HepG2 (cell line): ENCODE measurements at regions not wholly inside any gene's neighbourhood (a gene's known extent, or its start where the extent isn't known, plus 50 kb on each side); places are given as distances from the start of the nearest gene placed in this dataset.

ENCODE experiments used
- ATAC-seq: fragments of 200-7000 bp; cut with Tn5 transposase; 3 replicates; pipeline ENCODE4 v1.9.1; 2020; ENCODE audit warnings: mild to moderate bottlenecking, moderate library complexity
- BruUV-seq: library from RNA; stranded (reverse); fragments of 400-500 nt; replicated peaks from 2 replicates; lab custom pipeline; 2021; lab: Mats Ljungman, UMichigan
- CTCF ChIA-PET: fragments of 300-600 bp; formaldehyde crosslinking; extraction: SDS; loops from one replicate; lab custom pipeline; 2021; ENCODE audit warnings: low total read pairs, inconsistent platforms, low intra/inter-chr PET ratio; lab: Yijun Ruan, JAX
- POLR2A ChIA-PET: fragments of 350-600 bp; sonication (Branson Sonifier 250); formaldehyde crosslinking; loops from one replicate; lab custom pipeline; 2020; ENCODE audit warnings: antibody characterized with exemption, inconsistent platforms; lab: Yijun Ruan, JAX
- DNase-seq: peaks from one replicate; pipeline ENCODE4 v3.0.0-alpha.2; 2015; ENCODE audit warnings: low spot score
- FAIRE-seq: peaks from 3 replicates; lab custom pipeline; 2011; peaks lifted over from hg19 to GRCh38; lab: Jason Lieb, UNC
- H2AFZ ChIP-seq: one replicate; pipeline ENCODE4 v1.6.1; 2011; ENCODE audit warnings: low read length, inconsistent platforms
- H3K27ac ChIP-seq: fragments of 300-600 bp; 3 replicates; pipeline ENCODE4 v1.8.0; 2011; ENCODE audit warnings: mixed run types, mild to moderate bottlenecking, mixed read lengths, low read length, inconsistent platforms; ENCODE audit not compliant: insufficient read depth; ENCODE audit errors: extremely low read length
- H3K27me3 ChIP-seq, 2 experiments: fragments of 200-600 bp in 1 of 2; 2 replicates in 1 of 2; 3 replicates in 1 of 2; pipeline versions ENCODE4 v1.6.0 to v1.8.0; 2011; ENCODE audit warnings: low read length in 2 of 2, mild to moderate bottlenecking in 2 of 2, moderate library complexity in 2 of 2, inconsistent platforms in 1 of 2; ENCODE audit not compliant: insufficient read depth in 2 of 2, control insufficient read depth in 1 of 2
- H3K36me3 ChIP-seq, 2 experiments: fragments of 200-600 bp in 1 of 2; replicated peaks in 1 of 2; 2 replicates in 1 of 2; 3 replicates in 1 of 2; pipeline versions ENCODE4 v1.5.1 to v1.8.0; 2011; ENCODE audit warnings: low read length in 2 of 2, inconsistent platforms in 1 of 2; ENCODE audit not compliant: insufficient read depth in 2 of 2, control insufficient read depth in 1 of 2
- H3K4me1 ChIP-seq: 2 replicates; pipeline ENCODE4 v1.5.1; 2012; ENCODE audit warnings: low read length, inconsistent platforms; ENCODE audit not compliant: insufficient read depth
- H3K4me2 ChIP-seq: 2 replicates; pipeline ENCODE4 v1.6.0; 2011; ENCODE audit warnings: low read depth, low read length, inconsistent platforms
- H3K4me3 ChIP-seq, 3 experiments: fragments of 200-600 bp in 1 of 3; sonication (generic), shearing (Covaris generic) in 1 of 3; replicated peaks in 1 of 3; 2 replicates each; pipeline ENCODE4 v1.5.1; 2011 to 2016; ENCODE audit warnings: low read length in 3 of 3, inconsistent platforms in 2 of 3, low read depth in 2 of 3, mild to moderate bottlenecking in 2 of 3, control low read depth in 1 of 3, mixed read lengths in 1 of 3; ENCODE audit not compliant: insufficient read depth in 1 of 3
- H3K79me2 ChIP-seq: one replicate; pipeline ENCODE4 v1.6.1; 2011; ENCODE audit warnings: low read length, inconsistent platforms; ENCODE audit not compliant: insufficient read depth
- H3K9ac ChIP-seq: 2 replicates; pipeline ENCODE4 v1.6.0; 2011; ENCODE audit warnings: mild to moderate bottlenecking, low read depth, low read length, inconsistent platforms; ENCODE audit not compliant: insufficient read depth
- H3K9me3 ChIP-seq: 2 replicates; pipeline ENCODE4 v1.5.1; 2012; ENCODE audit warnings: mild to moderate bottlenecking, low read length
- H4K20me1 ChIP-seq: 2 replicates; pipeline ENCODE4 v1.6.0; 2011; ENCODE audit warnings: inconsistent platforms, mild to moderate bottlenecking, low read length, moderate library complexity; ENCODE audit not compliant: insufficient read depth
- CEBPB ChIP-seq: IDR thresholded peaks from 2 replicates; pipeline ENCODE4 v1.6.1; 2011; ENCODE audit warnings: low read depth, low read length, improper control_type of control experiment, borderline replicate concordance
- CSRNP1 ChIP-seq: sonication (generic); formaldehyde crosslinking; IDR thresholded peaks from 2 replicates; pipeline ENCODE4 v1.8.1; 2023; ENCODE audit warnings: mild to moderate bottlenecking, missing genetic modification reagents
- ISX ChIP-seq: sonication (generic); formaldehyde crosslinking; conservative IDR thresholded peaks from 2 replicates; pipeline ENCODE4 v1.5.0; 2020; ENCODE audit warnings: missing genetic modification reagents
- NFATC3 ChIP-seq: sonication (generic); formaldehyde crosslinking; IDR thresholded peaks from 2 replicates; pipeline ENCODE4 v1.5.1; 2020; ENCODE audit warnings: mild to moderate bottlenecking, missing genetic modification reagents
- NFE2L1 ChIP-seq: sonication (generic); formaldehyde crosslinking; IDR thresholded peaks from 2 replicates; pipeline ENCODE4 v1.4.0; 2020; ENCODE audit warnings: missing genetic modification reagents, mild to moderate bottlenecking, borderline replicate concordance
- NONO ChIP-seq, 2 experiments: fragments of 450-650 bp in 1 of 2; sonication (generic) in 1 of 2; formaldehyde crosslinking in 1 of 2; IDR thresholded peaks in 1 of 2; conservative IDR thresholded peaks in 1 of 2; 2 replicates each; pipeline versions ENCODE4 v1.6.1 to v1.8.0; 2017 to 2022; ENCODE audit warnings: mild to moderate bottlenecking in 1 of 2, missing genetic modification reagents in 1 of 2, moderate library complexity in 1 of 2
- RFX5 ChIP-seq: IDR thresholded peaks from 2 replicates; pipeline ENCODE4 v1.6.1; 2011; ENCODE audit warnings: low read depth, low read length, improper control_type of control experiment
- RNF2 ChIP-seq: fragments of 450-650 bp; conservative IDR thresholded peaks from 2 replicates; pipeline ENCODE4 v1.6.1; 2016; ENCODE audit warnings: low read depth
- SP2 ChIP-seq: sonication (generic); formaldehyde crosslinking; IDR thresholded peaks from 2 replicates; pipeline ENCODE4 v1.5.1; 2020; ENCODE audit warnings: mild to moderate bottlenecking, missing genetic modification reagents
- TEAD2 ChIP-seq: sonication (generic); formaldehyde crosslinking; IDR thresholded peaks from 2 replicates; pipeline ENCODE4 v1.9.0; 2021; ENCODE audit warnings: missing genetic modification reagents
- ZC3H4 ChIP-seq: sonication (generic); formaldehyde crosslinking; IDR thresholded peaks from 2 replicates; pipeline ENCODE4 v1.4.0; 2020; ENCODE audit warnings: missing genetic modification reagents, borderline replicate concordance
- ZNF44 ChIP-seq: sonication (generic); formaldehyde crosslinking; IDR thresholded peaks from 2 replicates; pipeline ENCODE4 v1.5.1; 2020; ENCODE audit warnings: mild to moderate bottlenecking, missing genetic modification reagents
- WGBS: methylation state at CpG from one replicate; pipeline ENCODE4 v1.1.6; 2017; ENCODE audit warnings: low lambda C conversion rate; 5-methylcytosine and 5-hydroxymethylcytosine counted together
- in situ Hi-C: cut with HindIII; loops from 2 replicates; pipeline ENCODE4 v1.10.0; 2017; ENCODE audit warnings: low pct_unique_long_range_greater_than_20kb; ENCODE audit not compliant: extremely low pct_ligation_motif_present
- intact Hi-C: fragments of 100-400 bp; cut with micrococcal nuclease; formaldehyde crosslinking; loops from one replicate; pipeline ENCODE4 v1.10.0; 2022; ENCODE audit not compliant: unreplicated experiment
- TF ChIP-seq, protein P1 (sequence below): sonication (generic); formaldehyde crosslinking; IDR thresholded peaks from 2 replicates; pipeline ENCODE4 v1.4.0; 2020; ENCODE audit warnings: mild to moderate bottlenecking, missing genetic modification reagents, borderline replicate concordance
- TF ChIP-seq, protein P2 (sequence below): IDR thresholded peaks from 2 replicates; pipeline ENCODE4 v1.6.1; 2016
- TF ChIP-seq, protein P3 (sequence below): IDR thresholded peaks from 2 replicates; pipeline ENCODE4 v1.6.1; 2016; ENCODE audit warnings: low read depth, borderline replicate concordance
- TF ChIP-seq, protein P4 (sequence below): sonication (generic); formaldehyde crosslinking; IDR thresholded peaks from 2 replicates; pipeline ENCODE4 v1.4.0; 2020; ENCODE audit warnings: mild to moderate bottlenecking, missing genetic modification reagents

GRCh38 chr13:107028751-107029150 lies 460.8 kb upstream of the ARGLU1 start:
- TF ChIP-seq CSRNP1 (CRISPR knock-in tag) (no peak), CEBPB (no peak), RFX5 (no peak), NONO (IDR thresholded peaks at IDR 0.05) (no peak), NONO (CRISPR knock-in tag; conservative IDR thresholded peaks at IDR 0.05) (no peak), ZNF44 (CRISPR knock-in tag) (no peak), NFE2L1 (CRISPR knock-in tag) (no peak), ZC3H4 (CRISPR knock-in tag) (no peak), SP2 (CRISPR knock-in tag) (no peak), NFATC3 (no peak), ISX (CRISPR knock-in tag) (no peak), RNF2 (no peak), TEAD2 (CRISPR knock-in tag) (no peak)
- TF ChIP-seq, protein P1, sequence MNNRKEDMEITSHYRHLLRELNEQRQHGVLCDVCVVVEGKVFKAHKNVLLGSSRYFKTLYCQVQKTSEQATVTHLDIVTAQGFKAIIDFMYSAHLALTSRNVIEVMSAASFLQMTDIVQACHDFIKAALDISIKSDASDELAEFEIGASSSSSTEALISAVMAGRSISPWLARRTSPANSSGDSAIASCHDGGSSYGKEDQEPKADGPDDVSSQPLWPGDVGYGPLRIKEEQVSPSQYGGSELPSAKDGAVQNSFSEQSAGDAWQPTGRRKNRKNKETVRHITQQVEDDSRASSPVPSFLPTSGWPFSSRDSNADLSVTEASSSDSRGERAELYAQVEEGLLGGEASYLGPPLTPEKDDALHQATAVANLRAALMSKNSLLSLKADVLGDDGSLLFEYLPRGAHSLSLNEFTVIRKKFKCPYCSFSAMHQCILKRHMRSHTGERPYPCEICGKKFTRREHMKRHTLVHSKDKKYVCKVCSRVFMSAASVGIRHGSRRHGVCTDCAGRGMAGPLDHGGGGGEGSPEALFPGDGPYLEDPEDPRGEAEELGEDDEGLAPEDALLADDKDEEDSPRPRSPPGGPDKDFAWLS (CRISPR knock-in tag) = no peak
- TF ChIP-seq, protein P2, sequence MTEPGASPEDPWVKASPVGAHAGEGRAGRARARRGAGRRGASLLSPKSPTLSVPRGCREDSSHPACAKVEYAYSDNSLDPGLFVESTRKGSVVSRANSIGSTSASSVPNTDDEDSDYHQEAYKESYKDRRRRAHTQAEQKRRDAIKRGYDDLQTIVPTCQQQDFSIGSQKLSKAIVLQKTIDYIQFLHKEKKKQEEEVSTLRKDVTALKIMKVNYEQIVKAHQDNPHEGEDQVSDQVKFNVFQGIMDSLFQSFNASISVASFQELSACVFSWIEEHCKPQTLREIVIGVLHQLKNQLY (CRISPR knock-in tag) = no peak
- TF ChIP-seq, protein P3, sequence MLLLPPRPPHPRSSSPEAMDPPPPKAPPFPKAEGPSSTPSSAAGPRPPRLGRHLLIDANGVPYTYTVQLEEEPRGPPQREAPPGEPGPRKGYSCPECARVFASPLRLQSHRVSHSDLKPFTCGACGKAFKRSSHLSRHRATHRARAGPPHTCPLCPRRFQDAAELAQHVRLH = no peak
- TF ChIP-seq, protein P4, sequence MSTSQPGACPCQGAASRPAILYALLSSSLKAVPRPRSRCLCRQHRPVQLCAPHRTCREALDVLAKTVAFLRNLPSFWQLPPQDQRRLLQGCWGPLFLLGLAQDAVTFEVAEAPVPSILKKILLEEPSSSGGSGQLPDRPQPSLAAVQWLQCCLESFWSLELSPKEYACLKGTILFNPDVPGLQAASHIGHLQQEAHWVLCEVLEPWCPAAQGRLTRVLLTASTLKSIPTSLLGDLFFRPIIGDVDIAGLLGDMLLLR (CRISPR knock-in tag) = no peak
- Histone ChIP-seq H2AFZ (no peak overlapping the region), H3K36me3 (no peaks in the 10 kb centered on the region), H3K27me3 (no peaks in the 10 kb centered on the region), H3K4me1 (no peaks in the 10 kb centered on the region), H3K4me2 (no peak overlapping the region), H3K4me3 (no peak overlapping the region), H3K9ac (no peak overlapping the region), H3K79me2 (no peaks in the 10 kb centered on the region), H4K20me1 (no peaks in the 10 kb centered on the region), H3K9me3 (0 out of 2 replicates have a peak, but pooled peaks cover 10% of the 10 kb centered on the region), H3K27ac (no peak overlapping the region)
- ChIA-PET CTCF (no interaction called here), POLR2A (no interaction called here)
- intact Hi-C loops = no loop called here
- no TSS peak for BruUV-seq
- no peak for DNase-seq
- 26% methylated on average over 8 of the region's 8 CpGs for WGBS
- ATAC-seq = no peak
- FAIRE-seq = no peak
- in situ Hi-C loops = no loop called here
